ENCODE measurements at regions not wholly inside any gene's neighbourhood (a gene's known extent, or its start where the extent isn't known, plus 50 kb on each side); places are given as distances from the start of the nearest gene placed in this dataset.

- DNase-seq (ENCODE audit: low read depth): no peak
Measured at GRCh38 chr12:77299001-77299400, 233.6 kb upstream of the E2F7 start.

DNA sequence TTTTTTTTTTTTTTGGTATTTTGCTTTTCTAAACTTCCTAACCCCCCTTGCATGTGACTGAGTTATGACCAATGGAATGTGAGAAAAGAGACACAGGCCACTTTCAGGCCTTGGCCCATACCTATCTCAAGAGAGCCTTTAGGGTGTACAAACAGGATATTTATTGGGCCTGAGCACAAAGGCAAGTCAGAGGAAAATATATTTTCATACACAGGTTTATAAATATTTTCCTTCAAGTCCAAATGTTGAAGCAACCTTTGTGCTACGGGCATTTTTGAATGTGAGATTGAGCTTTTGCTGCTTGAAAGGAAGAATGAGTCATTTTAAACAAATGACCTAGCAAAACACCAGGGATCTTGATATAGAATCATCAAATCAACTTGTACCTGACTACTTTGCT, 228.6 kb upstream of the E2F7 start:
- peak; percentile 6 for DNase-seq (ENCODE audit: low read depth)

GRCh38 chr12:77274926-77275325, 209.6 kb upstream of the E2F7 start:
- no peak for DNase-seq (ENCODE audit: low read depth)

- DNase-seq (ENCODE audit: low read depth): no peak
Measured at GRCh38 chr12:77273898-77274297, 208.5 kb upstream of the E2F7 start.

GRCh38 chr12:77256956-77257355, 191.6 kb upstream of the E2F7 start:
- no peak for DNase-seq (ENCODE audit: low read depth)

DNA sequence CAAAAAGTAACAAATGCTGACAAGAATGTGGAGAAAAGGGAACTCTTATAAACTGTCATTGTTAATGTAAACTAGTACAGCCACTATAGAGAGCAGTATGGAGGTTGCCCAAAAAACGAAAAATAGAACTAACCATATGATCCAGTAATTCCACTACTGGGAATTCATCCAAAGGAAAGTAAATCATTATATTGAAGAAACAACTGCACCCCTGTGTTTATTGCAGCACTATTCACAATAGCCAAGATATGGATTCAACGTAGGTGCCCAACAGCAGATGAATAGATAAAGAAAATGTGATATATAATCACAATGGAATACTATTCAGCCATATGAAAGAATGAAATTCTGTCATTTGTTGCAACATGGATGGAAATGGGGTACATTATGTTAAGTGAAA, 188.0 kb upstream of the E2F7 start:
- no peak for DNase-seq (ENCODE audit: low read depth)

GRCh38 chr12:77251799-77252198, 186.4 kb upstream of the E2F7 start:
- DNase-seq (ENCODE audit: low read depth): no peak

DNA sequence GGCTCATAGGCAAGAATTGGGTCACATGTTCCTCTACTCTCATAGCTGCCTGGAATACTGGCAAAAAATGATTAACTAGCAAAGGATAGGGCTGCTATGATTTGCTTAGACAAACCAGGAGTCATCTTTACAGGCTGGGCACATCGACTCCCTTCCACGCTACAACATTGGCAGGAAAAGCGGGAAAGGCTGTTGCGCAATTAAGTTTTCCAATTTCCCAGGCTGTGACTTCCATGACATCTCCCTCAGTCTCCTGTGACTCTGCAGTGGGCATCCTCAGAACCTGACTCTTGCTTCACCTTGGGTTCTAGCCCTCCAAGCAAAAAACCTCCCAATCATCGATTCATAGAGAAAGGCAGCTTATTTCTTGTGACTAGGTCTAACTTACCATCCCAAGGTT, 184.5 kb upstream of the E2F7 start:
- DNase-seq (ENCODE audit: low read depth): no peak

DNA sequence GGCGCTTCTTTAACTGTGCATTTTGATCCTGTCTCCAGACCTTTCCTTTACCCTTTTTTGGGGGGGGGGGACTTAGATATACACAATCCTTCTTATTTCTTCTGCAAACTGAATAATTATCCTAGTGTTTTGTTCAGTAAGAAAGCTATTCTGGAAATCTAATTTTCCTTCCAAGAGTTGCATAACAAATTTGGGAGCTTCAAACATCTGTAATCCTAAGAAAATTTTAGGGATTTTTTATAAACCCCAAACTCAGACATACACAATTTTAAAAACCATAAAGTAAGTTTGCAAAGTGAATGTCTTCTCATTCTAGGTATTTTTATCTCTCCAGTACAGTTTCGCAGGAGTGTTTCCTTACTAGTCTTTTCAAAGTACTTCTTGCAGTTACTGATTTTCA, 182.7 kb upstream of the E2F7 start:
- DNase-seq (ENCODE audit: low read depth): no peak

DNA sequence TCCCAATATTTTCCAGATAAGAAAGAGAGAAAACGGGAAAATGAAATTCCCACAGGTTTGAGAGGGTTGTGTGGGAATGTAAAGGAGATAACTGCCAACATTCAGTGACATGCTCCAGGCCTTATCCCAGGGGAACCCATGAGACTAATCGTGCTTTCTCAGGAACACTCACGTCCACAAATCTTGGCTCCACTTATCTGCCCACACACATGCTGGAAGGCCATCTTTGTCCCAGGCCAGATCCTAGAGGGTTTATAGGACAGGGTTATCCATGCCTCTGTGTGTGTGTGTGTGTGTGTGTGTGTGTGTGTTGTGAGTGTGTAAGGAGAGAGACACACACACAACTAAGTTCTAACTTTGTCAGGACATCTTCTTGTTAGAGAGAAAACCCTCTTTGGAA, 182.2 kb upstream of the E2F7 start:
- DNase-seq (ENCODE audit: low read depth): no peak

- DNase-seq (ENCODE audit: low read depth): no peak
Measured at GRCh38 chr12:77243345-77243744, 178.0 kb upstream of the E2F7 start.

- DNase-seq (ENCODE audit: low read depth): no peak
Measured at GRCh38 chr12:77239617-77240016, 174.2 kb upstream of the E2F7 start.

GRCh38 chr12:77238335-77238734, 173.0 kb upstream of the E2F7 start:
- DNase-seq (ENCODE audit: low read depth): no peak

GRCh38 chr12:77237896-77238295, 172.5 kb upstream of the E2F7 start:
- no peak for DNase-seq (ENCODE audit: low read depth)

DNA sequence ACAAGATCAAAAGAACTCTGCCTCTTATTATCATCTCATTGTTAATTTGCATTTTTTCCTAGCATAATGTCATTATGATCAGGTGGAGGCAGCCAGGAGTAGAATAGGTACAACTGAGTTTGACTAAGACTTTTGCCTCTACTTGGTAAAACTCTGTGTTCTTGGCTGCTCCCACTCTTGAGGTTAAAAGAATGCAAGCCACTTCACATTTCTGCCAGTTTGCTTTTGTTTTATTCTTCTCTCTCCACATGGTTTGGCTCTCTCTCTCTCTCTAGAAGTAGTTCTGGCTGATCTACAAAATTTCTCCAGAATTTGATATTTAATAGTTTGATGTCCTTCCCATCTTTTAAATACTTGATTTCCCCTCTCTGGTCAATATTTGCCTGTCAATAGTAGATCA, 170.7 kb upstream of the E2F7 start:
- no peak for DNase-seq (ENCODE audit: low read depth)

GRCh38 chr12:77232045-77232444, 166.7 kb upstream of the E2F7 start:
- DNase-seq (ENCODE audit: low read depth): peak; percentile 38

GRCh38 chr12:77231501-77231918, 166.1 kb upstream of the E2F7 start:
- peak; percentile 85 for DNase-seq (ENCODE audit: low read depth)

DNA sequence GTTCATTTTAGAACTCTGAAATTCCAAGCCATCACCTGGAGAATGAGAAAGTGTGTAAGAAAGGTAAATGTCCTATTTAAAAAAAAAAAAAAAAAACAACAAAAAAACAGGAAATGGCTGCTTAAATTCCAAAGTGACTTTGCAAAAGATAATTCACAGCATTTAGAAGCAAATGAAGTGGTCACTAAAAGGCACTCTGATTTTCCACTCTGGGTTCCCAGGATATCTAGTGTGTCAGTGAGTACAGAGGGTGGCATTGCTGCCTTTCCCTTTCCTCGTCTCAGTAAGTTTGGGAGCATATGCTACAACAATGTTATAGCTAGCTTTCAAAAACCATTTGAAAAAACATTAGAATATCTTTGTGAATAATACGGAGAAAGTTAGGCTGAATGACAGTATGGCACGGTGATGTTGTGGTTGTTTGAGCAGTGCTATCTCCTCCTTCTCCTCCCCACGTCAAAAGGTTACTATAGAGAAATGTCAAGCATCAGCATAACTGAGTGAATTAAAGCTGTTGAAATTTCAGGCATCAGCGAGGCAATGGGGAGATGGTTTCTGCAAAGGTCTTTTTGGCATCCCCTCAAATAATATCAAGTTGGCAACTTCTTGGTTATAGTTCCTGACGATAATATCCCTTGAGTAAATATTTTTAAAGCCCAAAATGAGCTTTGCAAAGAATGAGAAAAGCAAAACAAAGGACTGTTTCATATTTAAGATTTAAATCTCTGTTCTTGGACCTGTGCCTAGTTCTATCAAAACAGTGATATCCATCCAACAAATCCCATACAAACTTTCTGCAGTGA, 164.5 kb upstream of the E2F7 start:
- DNase-seq (ENCODE audit: low read depth): no peak

GRCh38 chr12:77228376-77228775, 163.0 kb upstream of the E2F7 start:
- no peak for DNase-seq (ENCODE audit: low read depth)

- DNase-seq (ENCODE audit: low read depth): no peak
Measured at GRCh38 chr12:77226368-77226767, 161.0 kb upstream of the E2F7 start.

DNA sequence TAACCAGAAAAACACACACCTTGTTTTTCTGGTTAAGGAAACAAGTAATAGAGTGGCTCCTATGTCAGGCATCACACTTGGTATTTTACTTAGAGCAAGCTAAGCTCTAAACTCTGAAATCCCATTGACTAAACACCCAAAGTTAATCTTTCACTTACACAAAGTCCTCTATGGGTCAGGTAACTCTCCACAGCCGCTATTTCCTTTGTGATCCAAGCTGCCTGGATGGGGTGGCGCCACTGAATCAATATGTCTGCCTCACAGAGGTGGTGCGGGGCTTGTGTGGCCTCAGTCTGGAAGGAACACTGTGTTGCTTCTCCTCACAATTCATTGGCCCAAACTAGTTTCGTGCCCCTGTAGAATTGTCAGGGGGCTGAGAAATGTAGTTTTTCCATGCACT, 160.0 kb upstream of the E2F7 start:
- no peak for DNase-seq (ENCODE audit: low read depth)

- no peak for DNase-seq (ENCODE audit: low read depth)
Measured at GRCh38 chr12:77224346-77224745, 159.0 kb upstream of the E2F7 start.

GRCh38 chr12:77222336-77222735, 157.0 kb upstream of the E2F7 start:
- DNase-seq (ENCODE audit: low read depth): no peak

DNA sequence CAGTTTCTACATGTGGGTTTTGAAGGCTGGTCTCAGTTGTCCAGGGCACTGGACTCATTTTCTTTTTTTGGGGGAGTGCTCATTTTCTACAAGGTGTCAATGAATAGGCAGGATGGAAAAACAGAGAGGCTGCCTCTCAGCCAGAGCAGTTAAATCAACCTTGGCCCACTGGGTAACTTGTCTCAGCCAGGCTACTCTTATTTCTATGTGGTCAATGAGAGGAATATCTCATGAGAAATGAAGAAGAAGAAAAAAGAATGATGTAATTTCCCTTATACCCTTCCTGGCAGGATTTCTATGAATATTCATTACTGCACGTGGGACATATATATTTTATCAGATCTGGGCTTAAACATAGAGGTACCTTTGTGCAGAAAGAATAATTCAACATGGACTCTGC, 155.2 kb upstream of the E2F7 start:
- DNase-seq (ENCODE audit: low read depth): peak; percentile 39
